Tibial nerve (tissue), 4 donors: ENCODE measurements at regions not wholly inside any gene's neighbourhood (a gene's known extent, or its start where the extent isn't known, plus 50 kb on each side); places are given as distances from the start of the nearest gene placed in this dataset.

Experiments used
- CTCF ChIP-seq, 5 experiments: fragments of 200-600 bp in 3 of 5; fragments of 450-650 bp in 2 of 5; sonication (generic) in 3 of 5; IDR thresholded peaks; one replicate each; pipeline ENCODE4 v1.5.1; 2016 to 2019; ENCODE audit warnings: antibody characterized with exemption in 5 of 5, mild to moderate bottlenecking in 3 of 5, moderate library complexity in 2 of 5
- EP300 ChIP-seq, 2 donors: sonication (generic); formaldehyde crosslinking; IDR thresholded peaks; one replicate each; pipeline ENCODE4 v1.6.1; 2017; ENCODE audit warnings: antibody characterized with exemption in 2 of 2, mild to moderate bottlenecking in 1 of 2
- POLR2A ChIP-seq, 2 donors: fragments of 450-650 bp; IDR thresholded peaks; one replicate each; pipeline ENCODE4 v1.6.1; 2017; ENCODE audit warnings: antibody characterized with exemption in 2 of 2, mild to moderate bottlenecking in 2 of 2, moderate library complexity in 2 of 2

DNA sequence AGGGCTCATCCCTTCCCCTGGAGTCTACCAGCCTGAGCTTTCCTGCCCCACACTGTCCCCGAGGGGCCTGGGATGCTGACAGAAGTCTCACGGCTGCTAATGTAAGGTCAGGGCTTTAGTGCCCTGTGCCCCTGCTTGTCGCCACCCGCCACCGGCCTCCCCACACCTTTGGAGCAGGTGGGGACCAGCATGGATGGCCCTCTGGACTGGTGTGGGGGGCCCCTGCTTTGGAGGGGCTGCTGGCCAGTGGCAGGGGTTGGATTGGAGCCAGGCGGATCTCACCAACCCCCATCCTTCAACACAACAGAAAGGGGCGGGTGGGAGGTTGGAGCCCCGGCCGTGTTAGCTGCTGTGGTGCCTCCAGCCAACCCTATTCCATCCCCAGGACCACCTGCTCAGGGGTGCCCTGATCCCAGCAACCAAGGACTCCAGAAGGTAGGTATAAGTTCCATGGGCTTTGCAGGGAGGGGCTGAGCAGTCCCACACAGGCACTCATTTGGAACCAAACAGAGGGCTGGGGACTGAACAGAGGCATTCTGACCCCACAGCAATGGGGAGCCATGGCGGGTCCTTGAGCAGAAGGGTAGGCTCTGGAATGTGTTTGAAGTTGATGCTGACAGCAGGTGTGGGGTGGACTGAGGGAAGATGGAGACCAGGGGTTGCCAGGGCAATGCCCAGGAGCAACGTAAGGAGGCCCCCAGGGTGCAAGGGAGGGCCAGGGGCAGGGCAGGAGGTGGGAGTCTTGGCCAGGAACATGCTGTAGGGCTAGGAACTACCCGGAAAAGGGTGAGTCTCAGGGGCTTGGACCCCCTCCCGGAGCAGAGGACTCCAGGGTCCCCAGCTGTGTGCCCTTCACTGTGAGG is 145.1 kb upstream of the C14orf180 start:
- TF ChIP-seq POLR2A (IDR thresholded peaks at IDR 0.05) (no peak), CTCF (IDR thresholded peaks at IDR 0.05) (no peak), EP300 (IDR thresholded peaks at IDR 0.05) (no peak)
